Frontal cortex (tissue), 3 donors: ENCODE measurements at regions not wholly inside any gene's neighbourhood (a gene's known extent, or its start where the extent isn't known, plus 50 kb on each side); places are given as distances from the start of the nearest gene placed in this dataset.

ENCODE experiments used
- DNase-seq, 2 donors: peaks; one replicate each; pipeline ENCODE4 v3.0.0; 2012; ENCODE audit warnings: low spot score in 2 of 2
- FAIRE-seq: peaks from 2 replicates; lab custom pipeline; 2012; peaks lifted over from hg19 to GRCh38; lab: Jason Lieb, UNC
- donor health status: control.
- donor health status: control.
- donor health status: control.

- no peak for DNase-seq
- FAIRE-seq = no peak
Measured at GRCh38 chr1:67557696-67558448, 127.1 kb upstream of the GADD45A start.

- no peak for FAIRE-seq
- DNase-seq = no peak
Measured at GRCh38 chr1:67558449-67559193, 126.4 kb upstream of the GADD45A start.

GRCh38 chr1:67559222-67559700, 125.7 kb upstream of the GADD45A start:
- FAIRE-seq = no peak
- DNase-seq = peak in 1 of 2 donors; percentile 49

- no peak for FAIRE-seq
- DNase-seq = no peak
Measured at GRCh38 chr1:67560580-67561255, 124.3 kb upstream of the GADD45A start.

GRCh38 chr1:67561704-67562113, 123.3 kb upstream of the GADD45A start:
- DNase-seq (peak in 1 of 2 donors; percentile 47), FAIRE-seq (no peak)

- FAIRE-seq = no peak
- no peak for DNase-seq
Measured at GRCh38 chr1:67563684-67564083, 121.3 kb upstream of the GADD45A start.

- DNase-seq = no peak
- FAIRE-seq = no peak
Measured at GRCh38 chr1:67564193-67564592, 120.8 kb upstream of the GADD45A start.

GRCh38 chr1:67566803-67567377, 118.1 kb upstream of the GADD45A start:
- FAIRE-seq (no peak), DNase-seq (no peak)

GRCh38 chr1:67570486-67571143, 114.4 kb upstream of the GADD45A start:
- FAIRE-seq = no peak
- DNase-seq = no peak

GRCh38 chr1:67571406-67571805, 113.6 kb upstream of the GADD45A start:
- FAIRE-seq = no peak
- DNase-seq = no peak

- FAIRE-seq (no peak), DNase-seq (no peak)
Measured at GRCh38 chr1:67571901-67572593, 113.0 kb upstream of the GADD45A start.

- no peak for FAIRE-seq
- DNase-seq = no peak
Measured at GRCh38 chr1:67572594-67573221, 112.3 kb upstream of the GADD45A start.

GRCh38 chr1:67573311-67573872, 111.6 kb upstream of the GADD45A start:
- no peak for DNase-seq
- FAIRE-seq = no peak

GRCh38 chr1:67574221-67574620, 110.8 kb upstream of the GADD45A start:
- DNase-seq (no peak), FAIRE-seq (no peak)

- FAIRE-seq = no peak
- no peak for DNase-seq
Measured at GRCh38 chr1:67575861-67576260, 109.1 kb upstream of the GADD45A start.

GRCh38 chr1:67576474-67576873, 108.5 kb upstream of the GADD45A start:
- no peak for DNase-seq
- FAIRE-seq = no peak

- FAIRE-seq = no peak
- DNase-seq = no peak
Measured at GRCh38 chr1:67577646-67578045, 107.4 kb upstream of the GADD45A start.

- no peak for DNase-seq
- no peak for FAIRE-seq
Measured at GRCh38 chr1:67578397-67579020, 106.5 kb upstream of the GADD45A start.
